GM18507 (cell line): ENCODE measurements at regions not wholly inside any gene's neighbourhood (a gene's known extent, or its start where the extent isn't known, plus 50 kb on each side); places are given as distances from the start of the nearest gene placed in this dataset.
"Not testable (repeated sequence)": the region's sequence is repeated elsewhere in the genome, so short reads cannot be mapped to it uniquely, and the experiment has no call there.

Source experiments
- DNase-seq: peaks from one replicate; pipeline ENCODE4 v3.0.0; 2011; ENCODE audit warnings: low read depth; ENCODE audit not compliant: insufficient read length; ENCODE audit errors: extremely low spot score
- FAIRE-seq: peaks from 2 replicates; lab custom pipeline; 2011; peaks lifted over from hg19 to GRCh38; lab: Jason Lieb, UNC

DNA sequence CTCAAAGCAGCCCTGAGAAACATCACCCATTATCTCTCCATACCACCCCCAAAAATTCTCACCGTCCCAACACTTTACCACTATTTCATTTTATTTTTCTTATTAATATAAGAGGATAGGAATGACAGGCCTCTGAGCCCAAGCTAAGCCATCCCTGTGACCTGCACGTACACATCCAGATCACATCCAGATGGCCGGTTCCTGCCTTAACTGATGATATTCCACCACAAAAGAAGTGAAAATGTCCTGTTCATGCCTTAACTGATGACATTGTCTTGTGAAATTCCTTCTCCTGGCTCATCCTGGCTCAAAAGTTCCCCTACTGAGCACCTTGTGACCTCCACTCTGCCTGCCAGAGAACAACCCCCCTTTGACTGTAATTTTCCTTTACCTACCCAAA, 1802.9 kb upstream of the PCDH20 start:
- FAIRE-seq, result not testable (repeated sequence)

GRCh38 chr13:63209330-63210017, 1793.8 kb upstream of the PCDH20 start:
- no peak for DNase-seq
- no peak for FAIRE-seq

More for the DNA sequence above, 1802.9 kb upstream of the PCDH20 start:
- DNase-seq, result not testable (repeated sequence)

GRCh38 chr13:63208826-63209225, 1793.2 kb upstream of the PCDH20 start:
- no peak for DNase-seq
- FAIRE-seq, result no peak

- DNase-seq, result no peak
- FAIRE-seq, result no peak
Measured at GRCh38 chr13:63206461-63206860, 1790.8 kb upstream of the PCDH20 start.

- DNase-seq (no peak), FAIRE-seq (no peak)
Measured at GRCh38 chr13:63201493-63201892, 1785.8 kb upstream of the PCDH20 start.

GRCh38 chr13:63199508-63199907, 1783.9 kb upstream of the PCDH20 start:
- no peak for FAIRE-seq

GRCh38 chr13:63198071-63198470, 1782.4 kb upstream of the PCDH20 start:
- no peak for FAIRE-seq
- no peak for DNase-seq

More at GRCh38 chr13:63199508-63199907, 1783.9 kb upstream of the PCDH20 start:
- no peak for DNase-seq

DNA sequence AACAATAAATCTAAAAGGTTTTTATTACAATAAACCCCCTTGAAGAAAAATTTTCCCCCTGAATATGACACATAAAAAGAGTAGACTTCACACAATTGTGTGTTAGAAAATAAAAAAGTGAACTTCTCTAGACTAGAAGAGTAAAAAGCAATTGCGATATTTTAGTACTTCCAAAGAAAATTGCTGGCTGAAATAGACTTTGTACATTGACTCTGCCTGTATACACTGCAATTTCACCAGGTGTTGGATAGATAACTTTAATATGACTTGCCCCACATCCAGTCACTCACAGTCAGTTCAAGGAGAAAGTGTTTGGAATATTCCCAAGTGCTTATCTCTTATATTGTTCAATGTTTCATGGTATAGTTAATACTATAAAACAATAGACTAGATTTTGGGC, 1780.1 kb upstream of the PCDH20 start:
- FAIRE-seq (no peak), DNase-seq (no peak)

DNA sequence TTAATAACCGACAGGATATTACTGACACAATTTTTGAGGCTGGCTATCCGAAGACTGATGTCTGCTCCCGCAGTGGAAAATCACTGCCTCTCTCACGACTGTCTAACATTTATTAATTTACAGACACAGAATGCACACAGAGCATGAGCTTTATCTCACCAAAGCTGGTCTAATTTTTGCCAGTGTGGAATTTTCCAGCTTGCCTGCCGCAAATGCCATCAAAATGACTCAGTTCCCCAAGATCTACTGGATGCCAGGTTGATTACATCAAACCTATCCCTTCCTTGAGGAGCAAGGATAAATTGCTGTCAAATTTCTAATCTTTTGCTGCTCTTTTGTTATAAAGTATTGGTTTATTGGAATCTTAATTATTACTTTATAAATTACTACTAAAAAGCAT, 1775.1 kb upstream of the PCDH20 start:
- FAIRE-seq, result no peak
- DNase-seq, result no peak

- no peak for FAIRE-seq
- DNase-seq, result no peak
Measured at GRCh38 chr13:63190219-63190618, 1774.6 kb upstream of the PCDH20 start.

DNA sequence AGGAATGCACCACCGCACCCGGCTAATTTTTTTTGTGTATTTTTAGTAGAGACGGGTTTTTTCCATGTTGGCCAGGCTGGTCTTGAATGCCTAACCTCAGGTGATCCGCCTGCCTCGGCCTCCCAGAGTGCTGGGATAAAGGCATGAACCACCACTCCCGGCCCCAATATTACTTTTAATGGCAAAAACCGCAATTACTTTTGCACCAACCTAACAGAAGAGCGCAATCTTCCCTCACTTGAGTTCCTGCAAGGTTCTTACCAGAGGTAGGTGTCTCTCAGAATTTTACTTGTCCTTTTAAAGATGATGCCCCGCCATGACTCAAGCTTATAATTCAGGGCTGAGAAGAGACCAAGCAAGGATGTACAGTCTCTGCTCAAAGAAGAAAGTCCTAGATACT, 1774.1 kb upstream of the PCDH20 start:
- FAIRE-seq, result no peak
- no peak for DNase-seq

DNA sequence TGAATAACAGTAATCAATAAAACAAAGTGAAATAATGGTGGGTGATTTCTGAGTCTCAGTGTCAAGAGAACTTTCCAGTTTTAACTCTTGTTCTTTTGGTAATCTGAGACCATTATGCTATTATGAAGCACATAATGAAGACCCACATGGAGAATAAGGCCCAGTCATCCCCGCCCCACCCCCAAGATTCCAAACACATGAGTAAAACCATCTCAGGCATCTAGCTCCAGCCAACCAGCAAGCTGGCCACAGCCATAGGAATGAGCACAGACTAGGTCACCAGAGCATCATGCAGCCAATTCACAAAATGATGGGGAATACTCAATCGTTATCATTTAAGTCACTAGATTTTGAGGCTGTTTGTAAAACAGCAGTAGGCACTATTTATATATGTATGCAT, 1769.0 kb upstream of the PCDH20 start:
- no peak for FAIRE-seq
- DNase-seq, result no peak

GRCh38 chr13:63175536-63175935, 1759.9 kb upstream of the PCDH20 start:
- FAIRE-seq (no peak), DNase-seq (no peak)

DNA sequence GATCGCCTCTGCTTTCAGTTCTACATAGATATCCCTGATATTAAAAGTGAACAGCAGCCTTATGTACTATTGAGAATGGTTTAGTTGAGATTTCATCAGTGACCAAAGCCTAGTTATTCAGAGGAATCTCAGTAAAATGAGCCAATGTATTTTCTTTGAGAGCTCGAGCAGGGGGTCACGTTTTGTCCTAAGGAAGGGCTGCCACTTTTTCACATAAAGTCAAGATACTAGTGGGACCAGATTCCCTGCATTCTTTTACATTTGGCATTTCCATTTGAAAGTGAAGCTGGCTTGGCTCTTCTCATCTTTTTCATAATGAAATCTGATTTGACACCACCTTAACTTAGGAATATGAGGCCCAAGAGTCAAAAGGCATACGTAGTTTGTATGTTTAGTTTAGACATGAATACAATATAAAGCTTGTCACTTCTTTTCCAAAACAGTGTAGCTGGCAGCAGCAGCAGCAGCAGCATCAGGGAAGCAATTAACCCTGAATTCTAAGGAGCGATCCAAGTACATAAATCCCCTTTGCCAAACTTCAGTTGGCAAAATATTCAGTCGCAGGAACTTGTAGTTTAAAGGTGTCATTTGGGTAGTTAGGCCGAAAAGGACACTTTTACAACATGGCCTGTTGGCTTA, 1752.2 kb upstream of the PCDH20 start:
- DNase-seq, result no peak
- no peak for FAIRE-seq

- DNase-seq, result no peak
- no peak for FAIRE-seq
Measured at GRCh38 chr13:63166345-63166744, 1750.7 kb upstream of the PCDH20 start.

DNA sequence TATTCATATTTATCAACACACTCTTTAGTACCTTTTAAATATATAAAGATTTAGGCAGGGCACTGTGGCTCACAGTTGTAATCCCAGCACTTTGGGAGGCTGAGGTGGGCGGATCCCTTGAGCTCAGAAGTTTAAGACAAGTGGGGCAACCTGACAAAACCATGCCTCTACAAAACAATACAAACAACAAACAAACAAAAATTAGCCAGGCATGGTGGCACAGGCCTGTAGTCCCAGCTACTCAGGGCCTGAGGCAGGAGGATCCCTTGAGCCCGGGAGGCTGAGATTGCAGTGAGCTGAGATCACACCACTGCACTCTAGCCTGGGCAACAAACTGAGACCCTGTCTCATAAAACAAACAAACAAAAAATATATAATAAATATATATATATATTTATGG, 1748.3 kb upstream of the PCDH20 start:
- no peak for FAIRE-seq

DNA sequence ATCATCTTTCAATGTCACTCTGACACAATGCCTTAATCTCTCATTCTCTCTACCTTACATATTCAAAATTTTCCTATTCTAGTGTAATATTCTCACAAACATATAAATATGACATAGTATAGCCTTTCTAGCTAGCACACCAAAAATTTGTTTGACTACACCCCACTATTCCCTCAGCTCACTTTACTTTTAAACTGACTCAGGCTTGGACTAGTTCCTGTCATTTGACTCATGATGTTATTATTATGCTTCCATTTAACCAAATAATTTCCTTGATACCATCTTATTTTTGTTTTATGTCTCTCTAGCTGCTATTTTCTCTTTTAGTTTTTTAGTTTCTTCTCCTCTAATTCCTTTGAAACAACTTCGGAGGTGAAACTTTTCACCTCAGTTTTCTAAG, 1745.6 kb upstream of the PCDH20 start:
- DNase-seq (no peak), FAIRE-seq (no peak)

More for the DNA sequence above, 1748.3 kb upstream of the PCDH20 start:
- DNase-seq, result no peak

DNA sequence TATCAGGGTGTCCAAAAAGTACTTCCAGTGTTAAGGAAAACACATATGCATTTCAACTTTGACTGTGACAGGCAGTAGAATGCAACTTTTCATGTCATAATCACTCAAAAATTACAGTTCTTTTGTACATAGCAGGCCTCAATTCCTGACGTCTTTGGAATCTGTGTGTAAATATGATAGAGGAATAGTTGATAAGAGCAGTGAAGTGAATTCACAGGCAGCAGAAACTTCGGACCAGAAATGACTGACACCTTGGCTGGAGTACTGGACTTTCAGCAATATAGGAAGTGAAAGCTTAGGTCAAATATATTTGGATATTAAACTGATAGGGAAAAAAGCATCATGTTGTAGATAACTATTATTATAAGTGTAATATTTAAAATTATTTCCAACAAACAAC, 1741.2 kb upstream of the PCDH20 start:
- FAIRE-seq (no peak), DNase-seq (no peak)

DNA sequence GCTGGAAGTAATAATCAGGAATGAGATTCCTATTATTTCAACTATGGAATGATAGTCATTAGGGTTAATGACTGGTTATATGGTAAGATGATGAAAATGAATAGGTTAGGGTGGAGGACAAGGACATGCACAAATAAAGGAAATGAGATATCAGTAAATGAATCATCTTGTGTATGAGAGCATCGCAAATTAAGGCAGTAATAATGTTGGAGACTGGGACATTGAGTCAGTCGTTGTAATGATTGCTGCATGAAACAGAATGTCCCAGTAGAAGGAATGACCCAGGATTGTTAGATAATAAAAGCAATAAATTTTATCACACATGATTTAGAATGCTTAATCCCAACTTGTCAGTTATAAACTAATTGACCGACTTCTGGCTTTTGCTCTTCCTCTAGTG, 1733.7 kb upstream of the PCDH20 start:
- DNase-seq, result no peak
- FAIRE-seq, result no peak

GRCh38 chr13:63139277-63139676, 1723.6 kb upstream of the PCDH20 start:
- no peak for DNase-seq
- FAIRE-seq, result no peak

DNA sequence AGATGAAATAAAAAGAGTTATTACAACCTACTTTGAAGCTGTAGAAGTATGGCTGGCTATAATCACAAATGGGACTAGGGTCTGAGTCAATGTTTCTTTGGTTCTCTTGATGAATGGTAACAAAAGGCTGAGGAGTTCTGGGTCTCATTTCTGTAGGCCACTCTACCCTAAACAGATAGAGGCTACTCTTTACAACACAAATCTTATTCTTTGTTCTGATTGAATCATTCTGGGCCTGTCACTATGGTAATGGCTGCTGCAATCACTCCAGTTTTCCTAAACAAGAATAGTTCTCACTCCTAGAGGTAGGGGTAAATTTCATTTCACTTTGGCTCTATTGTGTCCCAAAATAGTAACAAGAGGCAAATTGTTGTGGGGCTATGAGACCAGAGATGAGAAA, 1714.3 kb upstream of the PCDH20 start:
- no peak for DNase-seq
- no peak for FAIRE-seq
